ENCODE measurements at regions not wholly inside any gene's neighbourhood (a gene's known extent, or its start where the extent isn't known, plus 50 kb on each side); places are given as distances from the start of the nearest gene placed in this dataset.

- Histone ChIP-seq H3K4me1 (no peaks in the 10 kb centered on the region), H3K27me3 (replicated peaks in 1 of 7) (no peaks in the 10 kb centered on the region), H3K9me3 (peaks cover 0 to 5% (median 0%) of the 10 kb centered on the region in 8 donors), H3K4me3 (no peak overlapping the region), H3K27ac (no peak overlapping the region), H3K36me3 (no peaks in the 10 kb centered on the region)
- intact Hi-C loops (cut with DNase I; ENCODE audit: low total_unique reads) = no loop called here
- WGBS, 5 donors = 41 to 49% (median 46%) methylated on average over 4 of the region's 4 CpGs
- TF ChIP-seq POLR2A (IDR thresholded peaks at IDR 0.05) = no peak
- TF ChIP-seq POLR2AphosphoS5 (IDR thresholded peaks at IDR 0.05) = no peak
- TF ChIP-seq, protein P1, sequence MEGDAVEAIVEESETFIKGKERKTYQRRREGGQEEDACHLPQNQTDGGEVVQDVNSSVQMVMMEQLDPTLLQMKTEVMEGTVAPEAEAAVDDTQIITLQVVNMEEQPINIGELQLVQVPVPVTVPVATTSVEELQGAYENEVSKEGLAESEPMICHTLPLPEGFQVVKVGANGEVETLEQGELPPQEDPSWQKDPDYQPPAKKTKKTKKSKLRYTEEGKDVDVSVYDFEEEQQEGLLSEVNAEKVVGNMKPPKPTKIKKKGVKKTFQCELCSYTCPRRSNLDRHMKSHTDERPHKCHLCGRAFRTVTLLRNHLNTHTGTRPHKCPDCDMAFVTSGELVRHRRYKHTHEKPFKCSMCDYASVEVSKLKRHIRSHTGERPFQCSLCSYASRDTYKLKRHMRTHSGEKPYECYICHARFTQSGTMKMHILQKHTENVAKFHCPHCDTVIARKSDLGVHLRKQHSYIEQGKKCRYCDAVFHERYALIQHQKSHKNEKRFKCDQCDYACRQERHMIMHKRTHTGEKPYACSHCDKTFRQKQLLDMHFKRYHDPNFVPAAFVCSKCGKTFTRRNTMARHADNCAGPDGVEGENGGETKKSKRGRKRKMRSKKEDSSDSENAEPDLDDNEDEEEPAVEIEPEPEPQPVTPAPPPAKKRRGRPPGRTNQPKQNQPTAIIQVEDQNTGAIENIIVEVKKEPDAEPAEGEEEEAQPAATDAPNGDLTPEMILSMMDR (IDR thresholded peaks at IDR 0.05 in 8 of 11, conservative IDR thresholded peaks at IDR 0.05 in 3 of 11) = no peak
- DNase-seq = no peak
Observed at GRCh38 chr20:55684578-55684977, 320.7 kb downstream of the CBLN4 start.

DNA sequence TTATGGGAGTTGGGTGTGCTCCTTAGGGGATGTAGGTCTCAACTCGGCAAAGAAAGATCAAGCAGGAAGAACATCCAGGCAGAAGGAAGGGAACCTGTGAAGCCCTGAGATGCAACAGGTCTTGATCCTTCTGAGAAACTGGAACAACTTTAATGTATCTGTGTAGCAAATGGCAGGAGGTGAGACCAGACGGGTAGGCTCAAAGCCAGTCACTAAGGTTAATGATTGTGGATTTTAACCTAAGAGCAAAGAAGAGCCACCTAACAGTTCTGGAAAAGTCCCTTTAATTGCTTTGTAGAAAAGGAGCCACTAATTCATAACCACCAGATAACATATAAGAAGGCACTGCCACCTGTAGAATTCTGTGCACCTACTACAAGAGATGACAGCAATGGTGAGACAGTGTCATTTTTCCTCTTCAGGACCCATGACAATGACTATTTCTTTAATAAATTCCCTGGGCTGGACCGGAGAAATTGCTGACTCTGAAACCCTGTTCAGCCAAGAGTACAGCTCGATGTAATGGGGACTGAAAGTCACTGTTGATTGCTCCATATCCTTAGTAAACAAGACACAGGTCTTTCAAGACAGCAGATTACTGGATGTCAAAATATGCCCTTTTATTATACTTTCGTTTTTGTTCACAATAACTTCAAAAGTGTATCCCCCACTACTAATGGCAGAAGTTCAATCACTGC, 326.2 kb downstream of the CBLN4 start:
- Histone ChIP-seq H3K27ac (no peak overlapping the region), H3K27me3 (replicated peaks in 1 of 7) (no peaks in the 10 kb centered on the region), H3K9me3 (no peaks in the 10 kb centered on the region), H3K4me3 (no peak overlapping the region), H3K4me1 (no peaks in the 10 kb centered on the region), H3K36me3 (no peaks in the 10 kb centered on the region)
- intact Hi-C loops (cut with DNase I; ENCODE audit: low total_unique reads) = no loop called here
- TF ChIP-seq POLR2AphosphoS5 (IDR thresholded peaks at IDR 0.05) (no peak), POLR2A (IDR thresholded peaks at IDR 0.05) (no peak)
- TF ChIP-seq, protein P1 (IDR thresholded peaks at IDR 0.05 in 8 of 11, conservative IDR thresholded peaks at IDR 0.05 in 3 of 11) = no peak
- WGBS, 5 donors = 71 to 79% (median 78%) methylated on average over 5 of the region's 5 CpGs
- no peak for DNase-seq

GRCh38 chr20:55678126-55678525, 327.2 kb downstream of the CBLN4 start:
- H3K27ac ChIP-seq = no peak overlapping the region

DNA sequence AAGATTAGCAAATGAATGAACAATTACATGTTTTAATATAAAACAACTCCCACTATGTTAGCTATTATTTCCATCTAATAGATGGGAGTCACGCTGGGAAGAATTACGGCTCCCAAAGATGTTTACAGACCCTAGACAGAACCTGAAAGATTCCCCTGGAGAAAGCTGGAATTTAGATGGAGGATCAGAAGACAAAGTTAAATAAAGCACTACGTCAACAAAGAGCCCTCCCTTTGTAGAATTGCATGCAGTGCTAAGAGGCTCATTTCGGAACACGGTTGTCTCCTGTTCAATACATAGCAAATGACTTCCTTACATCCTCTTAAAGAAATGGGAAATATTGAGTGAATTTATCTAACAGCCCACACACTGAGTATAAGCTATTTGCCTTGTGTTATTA, 328.3 kb downstream of the CBLN4 start:
- no peaks in the 10 kb centered on the region for H3K4me1 ChIP-seq
- no peak for DNase-seq
- TF ChIP-seq POLR2AphosphoS5 (IDR thresholded peaks at IDR 0.05) (no peak), POLR2A (IDR thresholded peaks at IDR 0.05) (no peak)
- TF ChIP-seq, protein P1 (IDR thresholded peaks at IDR 0.05 in 8 of 11, conservative IDR thresholded peaks at IDR 0.05 in 3 of 11) = no peak
- WGBS, 5 donors = 83 to 91% (median 88%) methylated on average over 5 of the region's 5 CpGs
- intact Hi-C loops (cut with DNase I; ENCODE audit: low total_unique reads) = no loop called here
- no peaks in the 10 kb centered on the region for H3K27me3 ChIP-seq (replicated peaks in 1 of 7)
- no peak overlapping the region for H3K27ac ChIP-seq
- no peak overlapping the region for H3K4me3 ChIP-seq
- H3K9me3 ChIP-seq = no peaks in the 10 kb centered on the region
- H3K36me3 ChIP-seq = no peaks in the 10 kb centered on the region

More at GRCh38 chr20:55678126-55678525, 327.2 kb downstream of the CBLN4 start:
- 64 to 77% (median 73%) methylated on average over 3 of the region's 3 CpGs for WGBS, 5 donors
- TF ChIP-seq POLR2AphosphoS5 (IDR thresholded peaks at IDR 0.05) = no peak
- TF ChIP-seq, protein P1 (IDR thresholded peaks at IDR 0.05 in 8 of 11, conservative IDR thresholded peaks at IDR 0.05 in 3 of 11) = no peak
- no peak for TF ChIP-seq POLR2A (IDR thresholded peaks at IDR 0.05)
- intact Hi-C loops (cut with DNase I; ENCODE audit: low total_unique reads) = no loop called here
- DNase-seq = no peak
- Histone ChIP-seq H3K36me3 (no peaks in the 10 kb centered on the region), H3K9me3 (no peaks in the 10 kb centered on the region), H3K4me3 (no peak overlapping the region), H3K4me1 (no peaks in the 10 kb centered on the region), H3K27me3 (replicated peaks in 1 of 7) (no peaks in the 10 kb centered on the region)

Measured in spleen (tissue), 11 donors.